ENCODE measurements at regions not wholly inside any gene's neighbourhood (a gene's known extent, or its start where the extent isn't known, plus 50 kb on each side); places are given as distances from the start of the nearest gene placed in this dataset.
"Not testable (repeated sequence)": the region's sequence is repeated elsewhere in the genome, so short reads cannot be mapped to it uniquely, and the experiment has no call there.

- not testable (repeated sequence) for TF ChIP-seq CTCF (conservative IDR thresholded peaks at IDR 0.05; ENCODE audit: low read length); EZH2phosphoT487 (IDR thresholded peaks at IDR 0.05; ENCODE audit: borderline replicate concordance)
These were observed 1103.3 kb upstream of the FAM98A start for GRCh38 chr2:34702391-34702790.
